Fibroblast of lung (primary cell): ENCODE measurements at regions not wholly inside any gene's neighbourhood (a gene's known extent, or its start where the extent isn't known, plus 50 kb on each side); places are given as distances from the start of the nearest gene placed in this dataset.
"Not testable (repeated sequence)": the region's sequence is repeated elsewhere in the genome, so short reads cannot be mapped to it uniquely, and the experiment has no call there.

Experiments used
- DNase-seq, 2 donors: peaks; one replicate each; pipeline versions ENCODE4 v3.0.0 to v3.0.0-alpha.2; 2010; ENCODE audit warnings: low read depth in 2 of 2
- H2AFZ ChIP-seq: 2 replicates; pipeline ENCODE4 v1.5.1; 2012; ENCODE audit warnings: low read length, control low read depth, inconsistent platforms
- H3K27ac ChIP-seq: 2 replicates; pipeline ENCODE4 v1.5.1; 2011; ENCODE audit warnings: low read length, control low read depth; ENCODE audit not compliant: insufficient read depth
- H3K27me3 ChIP-seq: 2 replicates; pipeline ENCODE4 v1.5.1; 2011; ENCODE audit warnings: mild to moderate bottlenecking, low read length; ENCODE audit not compliant: control insufficient read depth, insufficient read depth
- H3K36me3 ChIP-seq: 2 replicates; pipeline ENCODE4 v1.5.1; 2011; ENCODE audit warnings: low read length; ENCODE audit not compliant: control insufficient read depth, insufficient read depth
- H3K4me1 ChIP-seq: 2 replicates; pipeline ENCODE4 v1.5.1; 2011; ENCODE audit warnings: low read length; ENCODE audit not compliant: control insufficient read depth, insufficient read depth; ENCODE audit errors: extremely low read depth
- H3K4me2 ChIP-seq: 2 replicates; pipeline ENCODE4 v1.5.1; 2011; ENCODE audit warnings: low read length, control low read depth; ENCODE audit not compliant: insufficient read depth; ENCODE audit errors: extremely low read depth
- H3K4me3 ChIP-seq, 4 experiments: fragments of 200-600 bp in 1 of 4; sonication (generic) in 1 of 4; replicated peaks in 1 of 4; 2 replicates each; pipeline ENCODE4 v1.5.1; 2011 to 2016; ENCODE audit warnings: low read length in 4 of 4, low read depth in 3 of 4, mild to moderate bottlenecking in 3 of 4, control low read depth in 2 of 4, inconsistent platforms in 1 of 4, mixed read lengths in 1 of 4; ENCODE audit not compliant: insufficient read depth in 1 of 4; ENCODE audit errors: control extremely low read depth in 1 of 4
- H3K79me2 ChIP-seq: 2 replicates; pipeline ENCODE4 v1.5.1; 2012; ENCODE audit warnings: mild to moderate bottlenecking, low read length, inconsistent platforms; ENCODE audit not compliant: control insufficient read depth, insufficient read depth
- H3K9ac ChIP-seq: 2 replicates; pipeline ENCODE4 v1.5.1; 2011; ENCODE audit warnings: mild to moderate bottlenecking, low read length, control low read depth; ENCODE audit not compliant: insufficient read depth
- H3K9me3 ChIP-seq: 2 replicates; pipeline ENCODE4 v1.5.1; 2012; ENCODE audit warnings: low read depth, low read length; ENCODE audit not compliant: control insufficient read depth, insufficient read depth
- H4K20me1 ChIP-seq: 2 replicates; pipeline ENCODE4 v1.5.1; 2011; ENCODE audit warnings: low read length; ENCODE audit not compliant: control insufficient read depth, insufficient read depth; ENCODE audit errors: extremely low read depth
- EZH2 ChIP-seq: IDR thresholded peaks from 2 replicates; pipeline ENCODE4 v1.5.1; 2012; ENCODE audit warnings: low read length, control low read depth, mild to moderate bottlenecking; ENCODE audit errors: missing control alignments
- TF ChIP-seq, protein P1 (sequence below), 2 donors: IDR thresholded peaks in 1 of 2; conservative IDR thresholded peaks in 1 of 2; 1 replicate in 1 of 2; 2 replicates in 1 of 2; pipeline ENCODE4 v1.5.1; 2011 to 2012; ENCODE audit warnings: low read length in 2 of 2, control low read depth in 1 of 2, inconsistent platforms in 1 of 2, low read depth in 1 of 2, mild to moderate bottlenecking in 1 of 2

DNA sequence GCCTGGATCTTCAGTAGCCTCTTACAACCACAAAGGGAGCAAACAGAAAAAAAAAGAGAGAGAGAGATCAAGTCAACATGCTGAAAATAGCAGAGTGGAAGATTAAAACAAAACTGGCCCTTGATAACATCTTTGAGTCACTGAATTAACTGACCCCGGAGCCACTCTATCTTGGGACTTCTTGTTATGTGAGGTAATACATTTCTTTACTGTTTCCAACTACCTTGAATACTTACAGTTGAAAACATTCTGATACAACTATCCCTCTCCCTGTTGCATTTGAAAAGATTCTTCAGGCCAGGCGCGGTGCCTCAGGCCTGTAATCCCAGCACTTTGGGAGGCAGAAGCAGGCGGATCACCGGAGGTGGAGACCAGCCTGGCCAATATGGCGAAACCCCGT is 208.1 kb downstream of the MEMO1 start:
- no peak overlapping the region for H3K27ac ChIP-seq
- H4K20me1 ChIP-seq, result no peaks in the 10 kb centered on the region
- H3K9ac ChIP-seq, result no peak overlapping the region
- no peak overlapping the region for H3K4me3 ChIP-seq
- no peaks in the 10 kb centered on the region for H3K36me3 ChIP-seq
- H3K9me3 ChIP-seq, result no peaks in the 10 kb centered on the region
- no peak for DNase-seq
- H3K79me2 ChIP-seq, result no peaks in the 10 kb centered on the region
- no peak for TF ChIP-seq EZH2
- TF ChIP-seq, protein P1, sequence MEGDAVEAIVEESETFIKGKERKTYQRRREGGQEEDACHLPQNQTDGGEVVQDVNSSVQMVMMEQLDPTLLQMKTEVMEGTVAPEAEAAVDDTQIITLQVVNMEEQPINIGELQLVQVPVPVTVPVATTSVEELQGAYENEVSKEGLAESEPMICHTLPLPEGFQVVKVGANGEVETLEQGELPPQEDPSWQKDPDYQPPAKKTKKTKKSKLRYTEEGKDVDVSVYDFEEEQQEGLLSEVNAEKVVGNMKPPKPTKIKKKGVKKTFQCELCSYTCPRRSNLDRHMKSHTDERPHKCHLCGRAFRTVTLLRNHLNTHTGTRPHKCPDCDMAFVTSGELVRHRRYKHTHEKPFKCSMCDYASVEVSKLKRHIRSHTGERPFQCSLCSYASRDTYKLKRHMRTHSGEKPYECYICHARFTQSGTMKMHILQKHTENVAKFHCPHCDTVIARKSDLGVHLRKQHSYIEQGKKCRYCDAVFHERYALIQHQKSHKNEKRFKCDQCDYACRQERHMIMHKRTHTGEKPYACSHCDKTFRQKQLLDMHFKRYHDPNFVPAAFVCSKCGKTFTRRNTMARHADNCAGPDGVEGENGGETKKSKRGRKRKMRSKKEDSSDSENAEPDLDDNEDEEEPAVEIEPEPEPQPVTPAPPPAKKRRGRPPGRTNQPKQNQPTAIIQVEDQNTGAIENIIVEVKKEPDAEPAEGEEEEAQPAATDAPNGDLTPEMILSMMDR (conservative IDR thresholded peaks at IDR 0.05 in 1 of 2, IDR thresholded peaks at IDR 0.05 in 1 of 2; ENCODE audit: low read depth in 1 of 2, low read length in 2 of 2), result no peak
- H2AFZ ChIP-seq, result no peak overlapping the region
- no peak overlapping the region for H3K4me2 ChIP-seq
- no peaks in the 10 kb centered on the region for H3K27me3 ChIP-seq
- H3K4me1 ChIP-seq, result no peaks in the 10 kb centered on the region

DNA sequence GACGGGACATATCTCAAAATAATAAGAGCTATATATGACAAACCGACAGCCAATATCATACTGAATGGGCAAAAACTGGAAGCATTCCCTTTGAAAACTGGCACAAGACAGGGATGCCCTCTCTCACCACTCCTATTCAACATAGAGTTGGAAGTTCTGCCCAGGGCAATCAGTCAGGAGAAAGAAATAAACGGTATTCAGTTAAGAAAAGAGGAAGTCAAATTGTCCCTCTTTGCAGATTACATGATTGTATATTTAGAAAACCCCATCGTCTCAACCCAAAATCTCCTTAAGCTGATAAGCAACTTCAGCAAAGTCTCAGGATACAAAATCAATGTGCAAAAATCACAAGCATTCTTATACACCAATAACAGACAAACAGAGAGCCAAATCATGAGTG is 211.5 kb downstream of the MEMO1 start:
- not testable (repeated sequence) for H3K36me3 ChIP-seq, H3K27me3 ChIP-seq, H3K27ac ChIP-seq, H3K9ac ChIP-seq, H2AFZ ChIP-seq, H4K20me1 ChIP-seq, H3K4me1 ChIP-seq, H3K9me3 ChIP-seq, H3K79me2 ChIP-seq, DNase-seq, H3K4me2 ChIP-seq, H3K4me3 ChIP-seq

DNA sequence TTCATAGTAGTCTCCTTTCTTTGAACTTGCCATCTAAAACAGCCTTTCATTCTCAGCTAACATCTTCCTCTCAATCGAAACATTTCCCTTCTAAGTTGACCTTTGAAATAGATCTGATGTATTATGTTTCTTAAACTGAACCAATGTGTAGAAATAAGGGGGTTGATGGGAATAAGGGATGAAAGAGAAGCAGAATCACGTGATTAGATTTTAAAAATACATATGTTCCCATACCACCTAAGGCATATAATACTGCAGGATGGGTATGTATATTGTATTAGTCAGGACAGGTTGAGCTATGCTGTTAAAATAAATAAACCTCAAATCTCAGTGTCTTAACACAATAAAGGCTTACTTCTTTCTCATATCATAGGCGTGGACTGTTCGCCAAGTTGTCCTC is 207.5 kb upstream of the SRD5A2 start:
- H3K36me3 ChIP-seq, result no peaks in the 10 kb centered on the region
- no peak overlapping the region for H3K27ac ChIP-seq
- DNase-seq, result no peak
- H3K79me2 ChIP-seq, result no peaks in the 10 kb centered on the region
- no peak overlapping the region for H3K4me3 ChIP-seq
- H3K4me2 ChIP-seq, result no peak overlapping the region
- no peaks in the 10 kb centered on the region for H3K27me3 ChIP-seq
- H2AFZ ChIP-seq, result no peak overlapping the region
- H4K20me1 ChIP-seq, result no peaks in the 10 kb centered on the region
- no peak overlapping the region for H3K9ac ChIP-seq
- no peak for TF ChIP-seq EZH2
- TF ChIP-seq, protein P1 (conservative IDR thresholded peaks at IDR 0.05 in 1 of 2, IDR thresholded peaks at IDR 0.05 in 1 of 2; ENCODE audit: low read depth in 1 of 2, low read length in 2 of 2), result no peak
- H3K4me1 ChIP-seq, result no peaks in the 10 kb centered on the region
- H3K9me3 ChIP-seq, result no peaks in the 10 kb centered on the region

DNA sequence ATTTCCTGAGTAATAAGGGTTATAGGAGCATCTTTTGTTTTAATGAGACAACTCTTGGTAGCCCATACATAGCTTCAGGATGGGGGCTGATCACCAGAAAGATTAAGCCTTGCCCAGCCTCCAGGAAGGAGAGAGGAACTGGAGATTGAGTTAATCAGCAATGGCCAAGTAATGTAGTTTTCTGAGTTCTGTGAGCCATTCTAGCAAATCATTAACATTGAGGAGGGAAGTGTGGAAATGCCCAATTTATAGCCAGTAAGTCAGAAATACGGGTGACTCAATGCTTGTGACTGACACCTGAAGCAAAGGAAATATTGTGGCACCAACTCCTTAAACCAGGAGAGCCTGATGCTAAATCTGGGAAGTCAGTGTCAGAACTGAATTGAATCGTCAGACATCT is 205.1 kb upstream of the SRD5A2 start:
- Histone ChIP-seq H3K9me3 (no peaks in the 10 kb centered on the region), H3K4me2 (no peak overlapping the region), H3K27ac (no peak overlapping the region), H4K20me1 (no peaks in the 10 kb centered on the region), H3K4me1 (no peaks in the 10 kb centered on the region), H3K36me3 (no peaks in the 10 kb centered on the region), H3K9ac (no peak overlapping the region), H2AFZ (no peak overlapping the region), H3K4me3 (no peak overlapping the region), H3K27me3 (no peaks in the 10 kb centered on the region), H3K79me2 (no peaks in the 10 kb centered on the region)
- TF ChIP-seq, protein P1 (conservative IDR thresholded peaks at IDR 0.05 in 1 of 2, IDR thresholded peaks at IDR 0.05 in 1 of 2; ENCODE audit: low read depth in 1 of 2, low read length in 2 of 2), result no peak
- no peak for TF ChIP-seq EZH2
- DNase-seq, result no peak
